NCI-H1436 (cell line): ENCODE measurements at regions not wholly inside any gene's neighbourhood (a gene's known extent, or its start where the extent isn't known, plus 50 kb on each side); places are given as distances from the start of the nearest gene placed in this dataset.
A peak's percentile ranks its signal among the peaks of the same experiment; 100 is the strongest.

Experiments
- DNase-seq: peaks from one replicate; lab custom pipeline; 2025; lab: John Stamatoyannopoulos, UW

GRCh38 chr2:65737452-65738011 lies 305.1 kb upstream of the SPRED2 start:
- DNase-seq, result no peak

- DNase-seq, result no peak
These were observed 299.1 kb upstream of the SPRED2 start for GRCh38 chr2:65731476-65731875.

- no peak for DNase-seq
These were observed 297.8 kb upstream of the SPRED2 start for GRCh38 chr2:65730186-65730585.

GRCh38 chr2:65729246-65729645 lies 296.8 kb upstream of the SPRED2 start:
- no peak for DNase-seq

GRCh38 chr2:65728477-65729180 lies 296.2 kb upstream of the SPRED2 start:
- DNase-seq, result no peak

GRCh38 chr2:65727816-65728215 lies 295.4 kb upstream of the SPRED2 start:
- no peak for DNase-seq

- no peak for DNase-seq
These were observed 295.0 kb upstream of the SPRED2 start for GRCh38 chr2:65727381-65727780.

- no peak for DNase-seq
These were observed 292.4 kb upstream of the SPRED2 start for GRCh38 chr2:65724752-65725151.

- DNase-seq, result no peak
These were observed 291.9 kb upstream of the SPRED2 start for GRCh38 chr2:65724336-65724735.

- DNase-seq, result no peak
These were observed 289.8 kb upstream of the SPRED2 start for GRCh38 chr2:65722028-65722778.

GRCh38 chr2:65716698-65717097 lies 284.3 kb upstream of the SPRED2 start:
- DNase-seq, result no peak

GRCh38 chr2:65715323-65715722 lies 282.9 kb upstream of the SPRED2 start:
- no peak for DNase-seq

GRCh38 chr2:65714866-65715265 lies 282.5 kb upstream of the SPRED2 start:
- peak; percentile 24 for DNase-seq

- no peak for DNase-seq
These were observed 279.5 kb upstream of the SPRED2 start for GRCh38 chr2:65711863-65712262.

GRCh38 chr2:65710779-65711295 lies 278.4 kb upstream of the SPRED2 start:
- DNase-seq, result no peak

GRCh38 chr2:65710356-65710755 lies 278.0 kb upstream of the SPRED2 start:
- no peak for DNase-seq

- no peak for DNase-seq
These were observed 275.7 kb upstream of the SPRED2 start for GRCh38 chr2:65708086-65708485.

- no peak for DNase-seq
These were observed 274.0 kb upstream of the SPRED2 start for GRCh38 chr2:65706411-65706810.

- DNase-seq, result peak; percentile 6
These were observed 268.8 kb upstream of the SPRED2 start for GRCh38 chr2:65701191-65701590.

- DNase-seq, result no peak
These were observed 268.3 kb upstream of the SPRED2 start for GRCh38 chr2:65700720-65701119.

- DNase-seq, result no peak
These were observed 267.7 kb upstream of the SPRED2 start for GRCh38 chr2:65700004-65700651.

- no peak for DNase-seq
These were observed 259.4 kb upstream of the SPRED2 start for GRCh38 chr2:65691816-65692215.
